ENCODE measurements at regions not wholly inside any gene's neighbourhood (a gene's known extent, or its start where the extent isn't known, plus 50 kb on each side); places are given as distances from the start of the nearest gene placed in this dataset.

DNA sequence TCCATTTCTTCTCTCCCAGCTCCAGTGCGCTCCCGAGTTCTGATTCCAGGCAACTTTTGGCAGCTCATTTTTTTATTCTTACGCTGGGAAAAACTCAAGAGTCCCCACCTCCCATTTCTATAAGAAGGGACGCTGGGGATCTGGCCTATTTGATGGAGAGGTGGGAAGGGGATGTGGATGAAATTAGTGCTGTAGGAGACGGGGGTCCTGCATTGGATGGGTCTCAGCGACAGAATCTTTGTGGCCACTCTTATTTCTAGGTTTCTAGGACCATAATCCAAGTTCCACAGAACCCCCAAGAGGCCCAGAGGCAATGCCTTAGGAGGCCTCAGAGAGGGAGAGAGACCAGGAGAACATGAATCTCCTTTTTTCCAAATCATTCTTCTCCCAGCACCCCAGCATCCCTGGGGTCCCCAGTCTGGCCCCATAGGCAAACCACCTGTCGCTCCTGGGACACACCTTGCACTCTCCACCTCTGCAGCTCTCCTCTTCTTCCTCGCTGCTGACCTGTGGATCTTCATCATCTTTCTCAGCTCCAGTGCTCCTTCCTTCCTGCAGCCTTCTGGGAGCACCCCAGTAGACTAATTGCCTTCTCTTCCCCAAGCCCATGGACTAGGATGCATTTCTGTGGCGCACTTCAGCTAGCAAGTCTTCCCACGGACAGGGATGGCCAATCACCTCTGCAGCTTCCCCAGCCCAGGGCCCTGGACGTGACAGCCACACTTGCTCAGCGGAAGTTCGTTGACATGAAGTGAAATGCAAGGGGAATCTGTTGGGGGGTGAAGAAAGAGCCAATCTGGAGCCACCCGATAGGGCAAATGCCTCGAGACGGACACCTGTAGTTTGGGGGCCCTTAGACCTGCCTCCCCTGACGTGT lies 100.1 kb upstream of the ALDH1A3 start:
- POLR2A ChIA-PET: no interaction called here
- Histone ChIP-seq H3K36me3 (ENCODE audit: control insufficient read depth in 1 of 2, insufficient read depth in 2 of 2, low read length in 2 of 2) (no peaks in the 10 kb centered on the region), H3K4me2 (ENCODE audit: low read length) (no peak overlapping the region), H2AFZ (ENCODE audit: low read depth, low read length, poor library complexity, severe bottlenecking) (no peak overlapping the region), H3K9me2 (ENCODE audit: insufficient read depth) (no peaks in the 10 kb centered on the region), H3K4me3 (replicated peaks in 1 of 2; ENCODE audit: low read depth in 1 of 2, low read length in 2 of 2) (no peak overlapping the region), H3K9ac (ENCODE audit: low read length) (no peak overlapping the region), H3K9me3 (ENCODE audit: control insufficient read depth in 1 of 2, insufficient read depth in 1 of 2, low read depth in 1 of 2, low read length in 2 of 2) (no peaks in the 10 kb centered on the region), H3K4me1 (ENCODE audit: control insufficient read depth in 1 of 2, insufficient read depth in 2 of 2, low read length in 2 of 2) (peaks cover 0 to 26% of the 10 kb centered on the region in 2 experiments; a peak in 2 of 4 replicates), H4K20me1 (ENCODE audit: insufficient read depth) (no peaks in the 10 kb centered on the region), H3K79me2 (ENCODE audit: insufficient read depth, low read length) (no peaks in the 10 kb centered on the region), H3K27me3 (ENCODE audit: insufficient read depth, low read length) (no peaks in the 10 kb centered on the region), H3K27ac (ENCODE audit: low read depth, low read length) (no peak overlapping the region)
- intact Hi-C loops (cut with micrococcal nuclease): no loop called here
- no peak for TF ChIP-seq TCF7L2 (IDR thresholded peaks at IDR 0.05; ENCODE audit: borderline replicate concordance, extremely low read depth, insufficient read depth, insufficient read length)
- TF ChIP-seq JUND (IDR thresholded peaks at IDR 0.05): no peak
- no peak for TF ChIP-seq CEBPB (IDR thresholded peaks at IDR 0.05; ENCODE audit: low read depth)
- TF ChIP-seq, protein P1, sequence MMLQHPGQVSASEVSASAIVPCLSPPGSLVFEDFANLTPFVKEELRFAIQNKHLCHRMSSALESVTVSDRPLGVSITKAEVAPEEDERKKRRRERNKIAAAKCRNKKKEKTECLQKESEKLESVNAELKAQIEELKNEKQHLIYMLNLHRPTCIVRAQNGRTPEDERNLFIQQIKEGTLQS (IDR thresholded peaks at IDR 0.05): no peak
- TF ChIP-seq SP1 (IDR thresholded peaks at IDR 0.05; ENCODE audit: low read depth): no peak
- no peak for TF ChIP-seq EZH2 (IDR thresholded peaks at IDR 0.05)
- TF ChIP-seq, protein P2, sequence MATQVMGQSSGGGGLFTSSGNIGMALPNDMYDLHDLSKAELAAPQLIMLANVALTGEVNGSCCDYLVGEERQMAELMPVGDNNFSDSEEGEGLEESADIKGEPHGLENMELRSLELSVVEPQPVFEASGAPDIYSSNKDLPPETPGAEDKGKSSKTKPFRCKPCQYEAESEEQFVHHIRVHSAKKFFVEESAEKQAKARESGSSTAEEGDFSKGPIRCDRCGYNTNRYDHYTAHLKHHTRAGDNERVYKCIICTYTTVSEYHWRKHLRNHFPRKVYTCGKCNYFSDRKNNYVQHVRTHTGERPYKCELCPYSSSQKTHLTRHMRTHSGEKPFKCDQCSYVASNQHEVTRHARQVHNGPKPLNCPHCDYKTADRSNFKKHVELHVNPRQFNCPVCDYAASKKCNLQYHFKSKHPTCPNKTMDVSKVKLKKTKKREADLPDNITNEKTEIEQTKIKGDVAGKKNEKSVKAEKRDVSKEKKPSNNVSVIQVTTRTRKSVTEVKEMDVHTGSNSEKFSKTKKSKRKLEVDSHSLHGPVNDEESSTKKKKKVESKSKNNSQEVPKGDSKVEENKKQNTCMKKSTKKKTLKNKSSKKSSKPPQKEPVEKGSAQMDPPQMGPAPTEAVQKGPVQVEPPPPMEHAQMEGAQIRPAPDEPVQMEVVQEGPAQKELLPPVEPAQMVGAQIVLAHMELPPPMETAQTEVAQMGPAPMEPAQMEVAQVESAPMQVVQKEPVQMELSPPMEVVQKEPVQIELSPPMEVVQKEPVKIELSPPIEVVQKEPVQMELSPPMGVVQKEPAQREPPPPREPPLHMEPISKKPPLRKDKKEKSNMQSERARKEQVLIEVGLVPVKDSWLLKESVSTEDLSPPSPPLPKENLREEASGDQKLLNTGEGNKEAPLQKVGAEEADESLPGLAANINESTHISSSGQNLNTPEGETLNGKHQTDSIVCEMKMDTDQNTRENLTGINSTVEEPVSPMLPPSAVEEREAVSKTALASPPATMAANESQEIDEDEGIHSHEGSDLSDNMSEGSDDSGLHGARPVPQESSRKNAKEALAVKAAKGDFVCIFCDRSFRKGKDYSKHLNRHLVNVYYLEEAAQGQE (IDR thresholded peaks at IDR 0.05; ENCODE audit: low read depth): no peak
- no peak for TF ChIP-seq SRF (IDR thresholded peaks at IDR 0.05; ENCODE audit: low read depth)
- TF ChIP-seq RAD21 (IDR thresholded peaks at IDR 0.05; ENCODE audit: low read depth): no peak
- no peak for TF ChIP-seq ELF1 (IDR thresholded peaks at IDR 0.05; ENCODE audit: borderline replicate concordance, low read depth)
- TF ChIP-seq, protein P3, sequence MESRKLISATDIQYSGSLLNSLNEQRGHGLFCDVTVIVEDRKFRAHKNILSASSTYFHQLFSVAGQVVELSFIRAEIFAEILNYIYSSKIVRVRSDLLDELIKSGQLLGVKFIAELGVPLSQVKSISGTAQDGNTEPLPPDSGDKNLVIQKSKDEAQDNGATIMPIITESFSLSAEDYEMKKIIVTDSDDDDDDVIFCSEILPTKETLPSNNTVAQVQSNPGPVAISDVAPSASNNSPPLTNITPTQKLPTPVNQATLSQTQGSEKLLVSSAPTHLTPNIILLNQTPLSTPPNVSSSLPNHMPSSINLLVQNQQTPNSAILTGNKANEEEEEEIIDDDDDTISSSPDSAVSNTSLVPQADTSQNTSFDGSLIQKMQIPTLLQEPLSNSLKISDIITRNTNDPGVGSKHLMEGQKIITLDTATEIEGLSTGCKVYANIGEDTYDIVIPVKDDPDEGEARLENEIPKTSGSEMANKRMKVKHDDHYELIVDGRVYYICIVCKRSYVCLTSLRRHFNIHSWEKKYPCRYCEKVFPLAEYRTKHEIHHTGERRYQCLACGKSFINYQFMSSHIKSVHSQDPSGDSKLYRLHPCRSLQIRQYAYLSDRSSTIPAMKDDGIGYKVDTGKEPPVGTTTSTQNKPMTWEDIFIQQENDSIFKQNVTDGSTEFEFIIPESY (IDR thresholded peaks at IDR 0.05; ENCODE audit: extremely low read depth, insufficient replicate concordance, low read length): no peak
- TF ChIP-seq ZFX (IDR thresholded peaks at IDR 0.05): no peak
- TF ChIP-seq YY1 (IDR thresholded peaks at IDR 0.05; ENCODE audit: extremely low read depth, insufficient replicate concordance, low read depth, low read length): no peak
- no peak for TF ChIP-seq POLR2A (IDR thresholded peaks at IDR 0.05; ENCODE audit: borderline replicate concordance, extremely low read depth, insufficient read depth, insufficient read length)
- no peak for TF ChIP-seq SIN3A (IDR thresholded peaks at IDR 0.05; ENCODE audit: low read depth)
- TF ChIP-seq, protein P4, sequence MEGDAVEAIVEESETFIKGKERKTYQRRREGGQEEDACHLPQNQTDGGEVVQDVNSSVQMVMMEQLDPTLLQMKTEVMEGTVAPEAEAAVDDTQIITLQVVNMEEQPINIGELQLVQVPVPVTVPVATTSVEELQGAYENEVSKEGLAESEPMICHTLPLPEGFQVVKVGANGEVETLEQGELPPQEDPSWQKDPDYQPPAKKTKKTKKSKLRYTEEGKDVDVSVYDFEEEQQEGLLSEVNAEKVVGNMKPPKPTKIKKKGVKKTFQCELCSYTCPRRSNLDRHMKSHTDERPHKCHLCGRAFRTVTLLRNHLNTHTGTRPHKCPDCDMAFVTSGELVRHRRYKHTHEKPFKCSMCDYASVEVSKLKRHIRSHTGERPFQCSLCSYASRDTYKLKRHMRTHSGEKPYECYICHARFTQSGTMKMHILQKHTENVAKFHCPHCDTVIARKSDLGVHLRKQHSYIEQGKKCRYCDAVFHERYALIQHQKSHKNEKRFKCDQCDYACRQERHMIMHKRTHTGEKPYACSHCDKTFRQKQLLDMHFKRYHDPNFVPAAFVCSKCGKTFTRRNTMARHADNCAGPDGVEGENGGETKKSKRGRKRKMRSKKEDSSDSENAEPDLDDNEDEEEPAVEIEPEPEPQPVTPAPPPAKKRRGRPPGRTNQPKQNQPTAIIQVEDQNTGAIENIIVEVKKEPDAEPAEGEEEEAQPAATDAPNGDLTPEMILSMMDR (IDR thresholded peaks at IDR 0.05 in 2 of 3, conservative IDR thresholded peaks at IDR 0.05 in 1 of 3; ENCODE audit: borderline replicate concordance in 1 of 3, insufficient read depth in 1 of 3, low read depth in 2 of 3, low read length in 2 of 3): no peak
- no peak for TF ChIP-seq EGR1 (IDR thresholded peaks at IDR 0.05; ENCODE audit: low read depth)
- TF ChIP-seq ZNF274 (IDR thresholded peaks at IDR 0.05; ENCODE audit: low read depth, low read length): no peak
- no peak for TF ChIP-seq CBX3 (IDR thresholded peaks at IDR 0.05; ENCODE audit: low read depth)
- ATAC-seq (no peak), DNase-seq (ENCODE audit: low read depth, low spot score) (no peak)
- RAD21 ChIA-PET (ENCODE audit: low non-redundant PET in 1 of 2, low total read pairs in 2 of 2, uncharacterized antibody in 2 of 2, unreplicated experiment in 2 of 2): no interaction called here
- no TSS peak for BruUV-seq (replicated peaks)
- CTCF ChIA-PET: no interaction called here
